Karpas-422 (cell line): ENCODE measurements at regions not wholly inside any gene's neighbourhood (a gene's known extent, or its start where the extent isn't known, plus 50 kb on each side); places are given as distances from the start of the nearest gene placed in this dataset.

Experiments used
- DNase-seq: peaks from one replicate; pipeline ENCODE4 v3.0.0-alpha.2; 2015
- H2AFZ ChIP-seq: fragments of 200-600 bp; sonication (generic); 2 replicates; pipeline ENCODE4 v1.6.1; 2014; ENCODE audit warnings: antibody characterized with exemption, low read length, mixed read lengths
- H3K27ac ChIP-seq: fragments of 200-600 bp; sonication (generic); 2 replicates; pipeline ENCODE4 v1.5.1; 2014; ENCODE audit warnings: mild to moderate bottlenecking, low read length, moderate library complexity
- H3K27me3 ChIP-seq: fragments of 200-600 bp; sonication (generic); 2 replicates; pipeline ENCODE4 v1.6.1; 2014; ENCODE audit warnings: low read length, mixed read lengths
- H3K36me3 ChIP-seq: fragments of 200-600 bp; sonication (generic); 2 replicates; pipeline ENCODE4 v1.6.1; 2014; ENCODE audit warnings: low read length, mixed read lengths; ENCODE audit not compliant: insufficient read depth
- H3K4me1 ChIP-seq: fragments of 200-600 bp; sonication (generic); 2 replicates; pipeline ENCODE4 v1.6.1; 2014; ENCODE audit warnings: mild to moderate bottlenecking, low read length, mixed read lengths
- H3K4me2 ChIP-seq: fragments of 200-600 bp; sonication (generic); 2 replicates; pipeline ENCODE4 v1.6.1; 2014; ENCODE audit warnings: low read length, low read depth, mild to moderate bottlenecking; ENCODE audit not compliant: poor library complexity, severe bottlenecking
- H3K4me3 ChIP-seq: fragments of 200-600 bp; sonication (generic); 2 replicates; pipeline ENCODE4 v1.5.1; 2014; ENCODE audit warnings: mild to moderate bottlenecking, antibody characterized with exemption, low read length, mixed read lengths
- H3K79me2 ChIP-seq: fragments of 200-600 bp; sonication (generic); 2 replicates; pipeline ENCODE4 v1.6.1; 2014; ENCODE audit warnings: mild to moderate bottlenecking, low read length, mixed read lengths
- H3K9ac ChIP-seq: fragments of 200-600 bp; sonication (generic); 2 replicates; pipeline ENCODE4 v1.6.0; 2014; ENCODE audit warnings: low read length
- H3K9me2 ChIP-seq: fragments of 200-600 bp; sonication (generic), shearing (Covaris generic); replicated peaks from 2 replicates; pipeline ENCODE4 v1.6.0; 2014; ENCODE audit warnings: mild to moderate bottlenecking, low read length, moderate library complexity; ENCODE audit not compliant: insufficient read depth
- H3K9me3 ChIP-seq: fragments of 300-700, 200-600 bp; sonication (generic); 2 replicates; pipeline ENCODE4 v1.6.1; 2014; ENCODE audit warnings: low read length, mixed read lengths
- H4K20me1 ChIP-seq: fragments of 200-600 bp; sonication (generic); 2 replicates; pipeline ENCODE4 v1.6.1; 2014; ENCODE audit warnings: mild to moderate bottlenecking, antibody characterized with exemption, low read length, low read depth; ENCODE audit not compliant: insufficient read depth

DNA sequence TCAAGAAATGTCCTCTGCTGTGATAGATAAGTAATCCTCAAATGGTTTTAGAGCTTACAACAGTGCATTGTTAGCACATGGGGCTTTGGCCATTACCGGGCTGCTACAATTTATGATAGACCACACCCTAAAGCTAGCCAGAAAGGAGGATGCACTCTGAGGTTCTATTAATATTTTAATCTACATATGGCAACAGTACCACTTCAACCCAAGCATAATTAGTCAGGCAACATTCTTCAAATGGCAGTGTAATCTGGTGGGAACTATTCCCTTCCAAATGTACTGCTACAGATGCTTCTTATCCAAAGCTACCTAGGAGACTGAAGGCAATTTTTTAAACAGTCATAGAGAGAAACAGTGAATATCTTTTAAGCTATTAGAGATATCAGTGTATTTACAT lies 697.6 kb downstream of the KCNA4 start:
- H3K9ac ChIP-seq: no peak overlapping the region
- no peaks in the 10 kb centered on the region for H3K79me2 ChIP-seq

DNA sequence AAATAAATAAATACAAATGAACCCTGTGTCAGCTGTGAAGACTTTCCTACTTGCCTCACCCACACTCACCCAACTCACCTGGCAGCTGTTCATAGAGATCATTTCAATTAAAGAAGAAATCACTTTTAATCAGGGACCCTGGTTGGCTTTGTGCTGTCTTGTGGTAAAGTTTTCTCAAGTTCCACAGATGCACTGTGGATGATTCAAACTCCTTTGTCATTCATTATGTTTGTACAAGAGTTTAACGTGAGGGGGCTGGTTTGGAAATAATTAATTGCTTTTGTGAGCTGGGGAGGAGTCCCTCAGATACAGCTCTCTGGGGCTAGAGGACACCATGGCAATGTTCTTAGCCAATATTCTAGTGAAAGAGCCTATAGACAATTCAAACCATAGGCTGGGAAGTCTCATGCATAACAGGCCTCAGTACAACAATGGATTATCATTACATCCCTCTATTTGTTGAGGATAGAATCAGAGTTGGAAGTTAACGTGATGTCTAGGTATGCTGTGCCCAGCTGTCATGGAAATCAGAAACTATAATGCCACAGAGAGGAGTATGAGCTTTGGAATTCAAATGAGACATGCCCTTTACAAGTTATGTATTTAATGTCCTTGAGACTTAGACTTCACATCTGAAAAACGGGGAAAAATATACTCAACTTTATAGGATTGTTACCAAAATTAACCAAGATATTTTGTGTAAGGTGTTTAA lies 698.5 kb downstream of the KCNA4 start:
- Histone ChIP-seq H4K20me1 (no peaks in the 10 kb centered on the region), H3K4me1 (no peaks in the 10 kb centered on the region), H3K4me3 (no peak overlapping the region), H3K4me2 (no peak overlapping the region), H3K9me3 (no peaks in the 10 kb centered on the region), H3K27ac (no peak overlapping the region), H2AFZ (no peak overlapping the region), H3K27me3 (no peaks in the 10 kb centered on the region), H3K36me3 (no peaks in the 10 kb centered on the region), H3K9ac (no peak overlapping the region), H3K79me2 (no peaks in the 10 kb centered on the region), H3K9me2 (no peaks in the 10 kb centered on the region)
- DNase-seq: no peak

More for the DNA sequence above, 697.6 kb downstream of the KCNA4 start:
- no peak overlapping the region for H2AFZ ChIP-seq
- no peaks in the 10 kb centered on the region for H3K9me3 ChIP-seq
- H3K9me2 ChIP-seq: no peaks in the 10 kb centered on the region
- H4K20me1 ChIP-seq: no peaks in the 10 kb centered on the region
- no peak overlapping the region for H3K27ac ChIP-seq
- no peak for DNase-seq
- no peaks in the 10 kb centered on the region for H3K27me3 ChIP-seq
- H3K36me3 ChIP-seq: no peaks in the 10 kb centered on the region
- H3K4me1 ChIP-seq: no peaks in the 10 kb centered on the region
- no peak overlapping the region for H3K4me2 ChIP-seq
- H3K4me3 ChIP-seq: no peak overlapping the region

DNA sequence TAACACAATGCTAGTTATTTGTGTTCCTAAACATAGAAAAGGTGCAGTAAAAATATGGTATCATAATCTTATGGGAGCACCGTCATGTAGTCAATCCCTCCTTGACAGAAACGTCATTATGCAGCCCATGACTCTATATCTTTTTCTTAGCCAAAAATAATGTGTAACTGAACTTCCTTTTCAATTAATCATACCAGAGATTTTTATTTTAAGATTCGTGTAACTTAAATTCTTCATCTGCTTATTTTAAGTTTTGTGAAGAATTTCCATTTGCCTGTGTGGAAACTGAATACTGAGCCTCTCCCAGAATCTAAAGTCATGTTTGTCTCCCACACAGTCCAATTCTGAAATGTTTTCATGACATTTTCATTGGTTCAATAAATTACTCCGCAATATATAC lies 699.1 kb downstream of the KCNA4 start:
- Histone ChIP-seq H3K9me3 (no peaks in the 10 kb centered on the region), H3K27me3 (no peaks in the 10 kb centered on the region), H3K9me2 (no peaks in the 10 kb centered on the region), H3K27ac (no peak overlapping the region), H3K4me3 (no peak overlapping the region), H3K4me2 (no peak overlapping the region), H3K9ac (no peak overlapping the region), H2AFZ (no peak overlapping the region), H3K36me3 (no peaks in the 10 kb centered on the region), H4K20me1 (no peaks in the 10 kb centered on the region), H3K4me1 (no peaks in the 10 kb centered on the region), H3K79me2 (no peaks in the 10 kb centered on the region)
- DNase-seq: no peak

DNA sequence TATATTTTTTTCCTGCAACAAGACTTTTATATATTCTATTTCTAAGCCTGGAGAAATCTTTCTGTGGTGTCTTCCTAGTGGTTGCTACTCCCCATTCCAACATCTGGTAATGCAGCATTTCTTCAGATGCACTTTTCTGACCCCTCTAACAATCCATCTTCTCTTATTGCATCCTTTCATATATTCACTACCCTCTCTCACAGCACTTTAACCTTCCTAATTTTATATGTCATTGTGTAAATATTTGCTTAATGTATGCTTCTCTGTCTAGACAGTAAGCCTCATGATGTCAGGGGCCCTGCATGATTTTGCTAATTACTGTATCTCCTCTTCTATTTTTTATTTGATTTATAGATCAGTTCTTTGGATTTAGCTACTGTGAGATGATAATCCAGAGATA lies 701.6 kb downstream of the KCNA4 start:
- no peaks in the 10 kb centered on the region for H3K4me1 ChIP-seq
- no peaks in the 10 kb centered on the region for H3K27me3 ChIP-seq
- H4K20me1 ChIP-seq: no peaks in the 10 kb centered on the region
- no peaks in the 10 kb centered on the region for H3K9me2 ChIP-seq
- no peak overlapping the region for H3K27ac ChIP-seq
- H3K4me3 ChIP-seq: no peak overlapping the region
- no peak overlapping the region for H2AFZ ChIP-seq
- DNase-seq: no peak
- H3K9ac ChIP-seq: no peak overlapping the region
- H3K9me3 ChIP-seq: no peaks in the 10 kb centered on the region
- no peaks in the 10 kb centered on the region for H3K36me3 ChIP-seq
- no peaks in the 10 kb centered on the region for H3K79me2 ChIP-seq
- H3K4me2 ChIP-seq: no peak overlapping the region

DNA sequence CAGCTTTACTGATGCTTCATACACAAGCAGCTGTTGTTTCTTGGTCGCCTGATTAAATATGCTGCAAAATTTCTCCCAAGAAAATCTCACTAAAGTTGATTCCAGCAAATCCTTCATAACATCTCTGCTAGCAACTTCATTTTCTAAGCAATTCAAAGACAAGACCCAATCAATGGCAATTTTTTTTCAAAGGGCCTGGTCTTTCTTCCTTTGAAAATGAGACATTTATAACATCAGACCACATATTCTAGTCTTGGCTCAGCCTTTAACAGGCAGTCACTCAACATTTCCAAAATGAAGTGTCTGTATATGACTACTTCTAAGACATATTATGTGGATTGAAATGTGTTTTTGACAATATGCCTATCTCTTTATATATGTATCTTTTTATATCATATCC lies 702.6 kb downstream of the KCNA4 start:
- no peaks in the 10 kb centered on the region for H4K20me1 ChIP-seq
- no peaks in the 10 kb centered on the region for H3K4me1 ChIP-seq
- H3K27me3 ChIP-seq: no peaks in the 10 kb centered on the region
- no peak overlapping the region for H3K9ac ChIP-seq
- no peak overlapping the region for H3K4me3 ChIP-seq
- no peak overlapping the region for H3K27ac ChIP-seq
- no peak overlapping the region for H3K4me2 ChIP-seq
- no peaks in the 10 kb centered on the region for H3K79me2 ChIP-seq
- no peak overlapping the region for H2AFZ ChIP-seq
- no peaks in the 10 kb centered on the region for H3K9me2 ChIP-seq
- H3K9me3 ChIP-seq: no peaks in the 10 kb centered on the region
- H3K36me3 ChIP-seq: no peaks in the 10 kb centered on the region
- no peak for DNase-seq

GRCh38 chr11:29312812-29313211 lies 704.0 kb downstream of the KCNA4 start:
- no peaks in the 10 kb centered on the region for H3K9me3 ChIP-seq
- no peak overlapping the region for H3K4me3 ChIP-seq
- H2AFZ ChIP-seq: no peak overlapping the region
- H3K9ac ChIP-seq: no peak overlapping the region
- no peak overlapping the region for H3K4me2 ChIP-seq
- H3K4me1 ChIP-seq: no peaks in the 10 kb centered on the region
- no peak overlapping the region for H3K27ac ChIP-seq
- H3K27me3 ChIP-seq: no peaks in the 10 kb centered on the region
- no peaks in the 10 kb centered on the region for H3K9me2 ChIP-seq
- H4K20me1 ChIP-seq: no peaks in the 10 kb centered on the region
- H3K79me2 ChIP-seq: no peaks in the 10 kb centered on the region
- no peaks in the 10 kb centered on the region for H3K36me3 ChIP-seq
- DNase-seq: no peak

- Histone ChIP-seq H3K27ac (no peak overlapping the region), H3K4me1 (no peaks in the 10 kb centered on the region), H3K27me3 (no peaks in the 10 kb centered on the region), H3K9ac (no peak overlapping the region), H3K79me2 (no peaks in the 10 kb centered on the region), H3K4me3 (no peak overlapping the region), H3K9me3 (no peaks in the 10 kb centered on the region), H3K4me2 (no peak overlapping the region), H3K36me3 (no peaks in the 10 kb centered on the region), H4K20me1 (no peaks in the 10 kb centered on the region), H3K9me2 (no peaks in the 10 kb centered on the region), H2AFZ (no peak overlapping the region)
- DNase-seq: no peak
Observed at GRCh38 chr11:29310725-29311342, 706.0 kb downstream of the KCNA4 start.

GRCh38 chr11:29309992-29310391 lies 706.8 kb downstream of the KCNA4 start:
- H3K79me2 ChIP-seq: no peaks in the 10 kb centered on the region
- no peaks in the 10 kb centered on the region for H3K27me3 ChIP-seq
- H3K27ac ChIP-seq: no peak overlapping the region
- no peaks in the 10 kb centered on the region for H4K20me1 ChIP-seq
- H3K9me3 ChIP-seq: no peaks in the 10 kb centered on the region
- H3K36me3 ChIP-seq: no peaks in the 10 kb centered on the region
- no peaks in the 10 kb centered on the region for H3K9me2 ChIP-seq
- no peaks in the 10 kb centered on the region for H3K4me1 ChIP-seq
- no peak overlapping the region for H3K4me2 ChIP-seq
- DNase-seq: no peak
- no peak overlapping the region for H3K4me3 ChIP-seq
- H3K9ac ChIP-seq: no peak overlapping the region
- H2AFZ ChIP-seq: no peak overlapping the region
